ENCODE measurements at regions not wholly inside any gene's neighbourhood (a gene's known extent, or its start where the extent isn't known, plus 50 kb on each side); places are given as distances from the start of the nearest gene placed in this dataset.

DNA sequence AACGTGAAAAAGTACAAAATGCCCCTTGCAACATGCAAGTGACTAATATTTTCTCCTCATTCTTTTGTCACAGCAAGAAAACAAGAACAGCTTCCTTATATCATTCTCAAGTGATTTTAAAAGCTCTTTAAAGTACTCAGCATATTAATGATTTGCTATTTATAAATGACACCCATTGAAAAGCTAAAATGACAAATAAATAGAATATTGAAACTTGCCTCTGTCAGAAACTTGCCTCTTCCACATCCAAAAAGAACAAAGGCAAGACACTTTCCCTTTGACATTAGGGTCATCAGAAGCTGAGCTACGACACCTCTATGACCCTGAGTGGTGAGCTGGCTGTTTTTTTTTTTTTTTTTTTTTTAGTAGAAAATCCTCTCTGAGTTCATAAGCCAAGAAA, 339.6 kb upstream of the ITGA1 start:
- intact Hi-C loops (cut with micrococcal nuclease; ENCODE audit: unreplicated experiment), result no loop called here
- no peak for TF ChIP-seq LARP7 (IDR thresholded peaks at IDR 0.05)
- no peak for TF ChIP-seq JUND (IDR thresholded peaks at IDR 0.05; ENCODE audit: low read depth, low read length)
- TF ChIP-seq, protein P1, sequence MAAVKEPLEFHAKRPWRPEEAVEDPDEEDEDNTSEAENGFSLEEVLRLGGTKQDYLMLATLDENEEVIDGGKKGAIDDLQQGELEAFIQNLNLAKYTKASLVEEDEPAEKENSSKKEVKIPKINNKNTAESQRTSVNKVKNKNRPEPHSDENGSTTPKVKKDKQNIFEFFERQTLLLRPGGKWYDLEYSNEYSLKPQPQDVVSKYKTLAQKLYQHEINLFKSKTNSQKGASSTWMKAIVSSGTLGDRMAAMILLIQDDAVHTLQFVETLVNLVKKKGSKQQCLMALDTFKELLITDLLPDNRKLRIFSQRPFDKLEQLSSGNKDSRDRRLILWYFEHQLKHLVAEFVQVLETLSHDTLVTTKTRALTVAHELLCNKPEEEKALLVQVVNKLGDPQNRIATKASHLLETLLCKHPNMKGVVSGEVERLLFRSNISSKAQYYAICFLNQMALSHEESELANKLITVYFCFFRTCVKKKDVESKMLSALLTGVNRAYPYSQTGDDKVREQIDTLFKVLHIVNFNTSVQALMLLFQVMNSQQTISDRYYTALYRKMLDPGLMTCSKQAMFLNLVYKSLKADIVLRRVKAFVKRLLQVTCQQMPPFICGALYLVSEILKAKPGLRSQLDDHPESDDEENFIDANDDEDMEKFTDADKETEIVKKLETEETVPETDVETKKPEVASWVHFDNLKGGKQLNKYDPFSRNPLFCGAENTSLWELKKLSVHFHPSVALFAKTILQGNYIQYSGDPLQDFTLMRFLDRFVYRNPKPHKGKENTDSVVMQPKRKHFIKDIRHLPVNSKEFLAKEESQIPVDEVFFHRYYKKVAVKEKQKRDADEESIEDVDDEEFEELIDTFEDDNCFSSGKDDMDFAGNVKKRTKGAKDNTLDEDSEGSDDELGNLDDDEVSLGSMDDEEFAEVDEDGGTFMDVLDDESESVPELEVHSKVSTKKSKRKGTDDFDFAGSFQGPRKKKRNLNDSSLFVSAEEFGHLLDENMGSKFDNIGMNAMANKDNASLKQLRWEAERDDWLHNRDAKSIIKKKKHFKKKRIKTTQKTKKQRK (IDR thresholded peaks at IDR 0.05; ENCODE audit: low read depth, low read length), result no peak
- TF ChIP-seq, protein P2, sequence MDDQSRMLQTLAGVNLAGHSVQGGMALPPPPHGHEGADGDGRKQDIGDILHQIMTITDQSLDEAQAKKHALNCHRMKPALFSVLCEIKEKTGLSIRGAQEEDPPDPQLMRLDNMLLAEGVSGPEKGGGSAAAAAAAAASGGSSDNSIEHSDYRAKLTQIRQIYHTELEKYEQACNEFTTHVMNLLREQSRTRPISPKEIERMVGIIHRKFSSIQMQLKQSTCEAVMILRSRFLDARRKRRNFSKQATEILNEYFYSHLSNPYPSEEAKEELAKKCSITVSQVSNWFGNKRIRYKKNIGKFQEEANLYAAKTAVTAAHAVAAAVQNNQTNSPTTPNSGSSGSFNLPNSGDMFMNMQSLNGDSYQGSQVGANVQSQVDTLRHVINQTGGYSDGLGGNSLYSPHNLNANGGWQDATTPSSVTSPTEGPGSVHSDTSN (IDR thresholded peaks at IDR 0.05; ENCODE audit: insufficient replicate concordance, low read depth, low read length), result no peak
- no peak for TF ChIP-seq CREM (IDR thresholded peaks at IDR 0.05; ENCODE audit: low read depth)
- TF ChIP-seq RBBP5 (conservative IDR thresholded peaks at IDR 0.05), result no peak
- TF ChIP-seq, protein P3, sequence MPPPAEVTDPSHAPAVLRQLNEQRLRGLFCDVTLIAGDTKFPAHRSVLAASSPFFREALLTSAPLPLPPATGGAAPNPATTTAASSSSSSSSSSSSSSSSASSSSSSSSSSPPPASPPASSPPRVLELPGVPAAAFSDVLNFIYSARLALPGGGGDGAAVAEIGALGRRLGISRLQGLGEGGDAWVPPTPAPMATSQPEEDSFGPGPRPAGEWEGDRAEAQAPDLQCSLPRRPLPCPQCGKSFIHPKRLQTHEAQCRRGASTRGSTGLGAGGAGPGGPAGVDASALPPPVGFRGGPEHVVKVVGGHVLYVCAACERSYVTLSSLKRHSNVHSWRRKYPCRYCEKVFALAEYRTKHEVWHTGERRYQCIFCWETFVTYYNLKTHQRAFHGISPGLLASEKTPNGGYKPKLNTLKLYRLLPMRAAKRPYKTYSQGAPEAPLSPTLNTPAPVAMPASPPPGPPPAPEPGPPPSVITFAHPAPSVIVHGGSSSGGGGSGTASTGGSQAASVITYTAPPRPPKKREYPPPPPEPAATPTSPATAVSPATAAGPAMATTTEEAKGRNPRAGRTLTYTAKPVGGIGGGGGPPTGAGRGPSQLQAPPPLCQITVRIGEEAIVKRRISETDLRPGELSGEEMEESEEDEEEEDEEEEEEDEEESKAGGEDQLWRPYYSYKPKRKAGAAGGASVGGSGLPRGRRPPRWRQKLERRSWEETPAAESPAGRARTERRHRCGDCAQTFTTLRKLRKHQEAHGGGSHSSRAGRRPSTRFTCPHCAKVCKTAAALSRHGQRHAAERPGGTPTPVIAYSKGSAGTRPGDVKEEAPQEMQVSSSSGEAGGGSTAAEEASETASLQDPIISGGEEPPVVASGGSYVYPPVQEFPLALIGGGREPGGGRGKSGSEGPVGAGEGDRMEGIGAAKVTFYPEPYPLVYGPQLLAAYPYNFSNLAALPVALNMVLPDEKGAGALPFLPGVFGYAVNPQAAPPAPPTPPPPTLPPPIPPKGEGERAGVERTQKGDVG (CRISPR knock-in tag; IDR thresholded peaks at IDR 0.05), result no peak
- no peak for TF ChIP-seq CHD1 (IDR thresholded peaks at IDR 0.05; ENCODE audit: low read depth, low read length)
- no peak for TF ChIP-seq RFX5 (IDR thresholded peaks at IDR 0.05; ENCODE audit: low read depth, low read length)
- TF ChIP-seq TARDBP (IDR thresholded peaks at IDR 0.05; ENCODE audit: borderline replicate concordance), result no peak
- TF ChIP-seq CHD2 (IDR thresholded peaks at IDR 0.05; ENCODE audit: borderline replicate concordance, low read depth, low read length), result no peak
- no peak for TF ChIP-seq EED (IDR thresholded peaks at IDR 0.05; ENCODE audit: low read depth)
- TF ChIP-seq ZNF24 (IDR thresholded peaks at IDR 0.05), result no peak
- no peak for TF ChIP-seq SPI1 (IDR thresholded peaks at IDR 0.05; ENCODE audit: borderline replicate concordance, insufficient read depth, low read depth, low read length)
- no peak for TF ChIP-seq SUPT20H (IDR thresholded peaks at IDR 0.05; ENCODE audit: borderline replicate concordance, control insufficient read depth, low read depth, low read length)
- no peak for TF ChIP-seq ETV6 (conservative IDR thresholded peaks at IDR 0.05 in 1 of 2, IDR thresholded peaks at IDR 0.05 in 1 of 2; ENCODE audit: borderline replicate concordance in 1 of 2, low read depth in 1 of 2)

More for the DNA sequence above, 339.6 kb upstream of the ITGA1 start:
- Histone ChIP-seq H4K20me1 (ENCODE audit: control insufficient read depth, insufficient read depth) (no peaks in the 10 kb centered on the region), H3K79me2 (ENCODE audit: control insufficient read depth, insufficient read depth, low read length) (no peaks in the 10 kb centered on the region), H3K4me1 (ENCODE audit: control insufficient read depth, insufficient read depth, low read length) (no peaks in the 10 kb centered on the region), H3K36me3 (ENCODE audit: control insufficient read depth in 2 of 2, insufficient read depth in 2 of 2, low read length in 1 of 2) (no peaks in the 10 kb centered on the region), H3K9ac (ENCODE audit: control insufficient read depth, insufficient read depth, low read length) (no peak overlapping the region), H3K4me3 (no peak overlapping the region), H3K27me3 (replicated peaks in 1 of 2; ENCODE audit: control insufficient read depth in 2 of 2, insufficient read depth in 2 of 2, low read length in 1 of 2) (no peaks in the 10 kb centered on the region), H3K9me3 (replicated peaks; ENCODE audit: control insufficient read depth, insufficient read depth, low read length) (no peaks in the 10 kb centered on the region), H2AFZ (ENCODE audit: control insufficient read depth, low read depth, low read length) (no peak overlapping the region), H3K27ac (ENCODE audit: control insufficient read depth, insufficient read depth) (no peak overlapping the region), H3K4me2 (ENCODE audit: control insufficient read depth, insufficient read depth) (no peak overlapping the region)
- no peak for DNase-seq (ENCODE audit: low read depth, low spot score)
- 0% methylated on average over 2 of the region's 2 CpGs for WGBS (ENCODE audit: insufficient coverage, insufficient replicate concordance, low lambda C conversion rate, missing lambda C conversion rate)
- ATAC-seq, result no peak
- no TSS peak for BruUV-seq (replicated peaks)
- ChIA-PET RAD21 (ENCODE audit: unreplicated experiment) (no interaction called here), POLR2A (no interaction called here), CTCF (no interaction called here), SMC1A (ENCODE audit: uncharacterized antibody, unreplicated experiment) (interaction anchor here (0.9 to 1.6 kb wide), 3 partner anchors 10 to 39 kb away, joined by 3 to 4 read pairs (median 3); no protein-coding TSS in a partner anchor)
- no peak for FAIRE-seq
- in situ Hi-C loops (cut with MboI), result no loop called here
